ENCODE measurements at regions not wholly inside any gene's neighbourhood (a gene's known extent, or its start where the extent isn't known, plus 50 kb on each side); places are given as distances from the start of the nearest gene placed in this dataset.

DNA sequence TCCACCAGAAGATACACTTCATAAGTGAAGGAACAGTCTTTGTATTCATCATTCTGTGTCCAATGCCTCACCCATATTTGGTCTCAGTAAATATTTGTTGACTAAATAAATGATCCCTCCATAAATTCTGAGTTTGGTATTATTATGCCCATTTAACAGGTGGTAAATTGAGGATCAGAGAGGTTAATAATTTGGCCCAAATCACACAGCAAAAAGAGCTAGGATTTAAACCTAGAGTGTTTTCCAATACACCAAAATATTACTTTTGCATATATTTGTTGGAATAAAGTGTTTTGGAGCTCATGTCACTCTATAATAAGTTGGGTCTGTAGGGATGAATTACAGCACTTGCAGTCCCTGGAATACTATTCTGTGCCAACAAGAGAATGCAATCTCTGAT lies 470.3 kb downstream of the ARHGEF28 start:
- no peak for TF ChIP-seq TCF12 (IDR thresholded peaks at IDR 0.05; ENCODE audit: low read depth)
- TF ChIP-seq NFIC (IDR thresholded peaks at IDR 0.05): no peak
- TF ChIP-seq CEBPB (IDR thresholded peaks at IDR 0.05): no peak
- no peak for TF ChIP-seq ZBTB7A (IDR thresholded peaks at IDR 0.05; ENCODE audit: low read depth)
- no peak for TF ChIP-seq CREB1 (IDR thresholded peaks at IDR 0.05; ENCODE audit: low read depth)
- TF ChIP-seq YY1 (IDR thresholded peaks at IDR 0.05; ENCODE audit: low read depth): no peak
- TF ChIP-seq EP300 (IDR thresholded peaks at IDR 0.05; ENCODE audit: borderline replicate concordance): no peak
- no peak for TF ChIP-seq TAF1 (IDR thresholded peaks at IDR 0.05; ENCODE audit: low read depth)
- no peak for TF ChIP-seq FOXM1 (IDR thresholded peaks at IDR 0.05; ENCODE audit: borderline replicate concordance, low read depth)
- TF ChIP-seq, protein P1, sequence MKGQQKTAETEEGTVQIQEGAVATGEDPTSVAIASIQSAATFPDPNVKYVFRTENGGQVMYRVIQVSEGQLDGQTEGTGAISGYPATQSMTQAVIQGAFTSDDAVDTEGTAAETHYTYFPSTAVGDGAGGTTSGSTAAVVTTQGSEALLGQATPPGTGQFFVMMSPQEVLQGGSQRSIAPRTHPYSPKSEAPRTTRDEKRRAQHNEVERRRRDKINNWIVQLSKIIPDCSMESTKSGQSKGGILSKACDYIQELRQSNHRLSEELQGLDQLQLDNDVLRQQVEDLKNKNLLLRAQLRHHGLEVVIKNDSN (IDR thresholded peaks at IDR 0.05): no peak
- no peak for TF ChIP-seq EGR1 (IDR thresholded peaks at IDR 0.05)
- TF ChIP-seq, protein P2, sequence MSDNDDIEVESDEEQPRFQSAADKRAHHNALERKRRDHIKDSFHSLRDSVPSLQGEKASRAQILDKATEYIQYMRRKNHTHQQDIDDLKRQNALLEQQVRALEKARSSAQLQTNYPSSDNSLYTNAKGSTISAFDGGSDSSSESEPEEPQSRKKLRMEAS (IDR thresholded peaks at IDR 0.05): no peak

DNA sequence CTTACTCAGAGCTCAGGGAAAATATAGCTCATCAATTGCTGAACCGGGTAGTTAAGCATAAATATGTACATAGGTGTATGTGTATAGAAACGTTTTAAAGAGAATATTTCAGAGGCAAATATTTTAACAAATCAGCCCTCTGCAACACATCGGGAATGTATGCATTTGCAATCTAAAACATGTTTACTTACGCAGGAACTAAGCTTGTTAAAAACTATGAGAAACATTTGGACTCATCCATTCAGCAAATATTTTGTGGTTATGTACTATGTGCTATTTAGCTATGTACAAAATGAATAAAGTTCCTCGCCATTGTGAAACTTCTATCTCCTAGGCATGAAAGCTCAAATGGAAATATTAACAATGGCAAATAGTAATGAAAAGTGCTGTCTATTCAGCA lies 469.9 kb downstream of the ARHGEF28 start:
- TF ChIP-seq, protein P1 (IDR thresholded peaks at IDR 0.05): no peak
- TF ChIP-seq EP300 (IDR thresholded peaks at IDR 0.05; ENCODE audit: borderline replicate concordance) (no peak), RAD21 (IDR thresholded peaks at IDR 0.05; ENCODE audit: low read depth) (no peak), EGR1 (IDR thresholded peaks at IDR 0.05) (no peak), FOXM1 (IDR thresholded peaks at IDR 0.05; ENCODE audit: borderline replicate concordance, low read depth) (no peak), ZBTB7A (IDR thresholded peaks at IDR 0.05; ENCODE audit: low read depth) (no peak), CREB1 (IDR thresholded peaks at IDR 0.05; ENCODE audit: low read depth) (no peak), YY1 (IDR thresholded peaks at IDR 0.05; ENCODE audit: low read depth) (no peak), TAF1 (IDR thresholded peaks at IDR 0.05; ENCODE audit: low read depth) (no peak), NFIC (IDR thresholded peaks at IDR 0.05) (no peak), TCF12 (IDR thresholded peaks at IDR 0.05; ENCODE audit: low read depth) (no peak), CEBPB (IDR thresholded peaks at IDR 0.05) (no peak)
- TF ChIP-seq, protein P2 (IDR thresholded peaks at IDR 0.05): no peak

DNA sequence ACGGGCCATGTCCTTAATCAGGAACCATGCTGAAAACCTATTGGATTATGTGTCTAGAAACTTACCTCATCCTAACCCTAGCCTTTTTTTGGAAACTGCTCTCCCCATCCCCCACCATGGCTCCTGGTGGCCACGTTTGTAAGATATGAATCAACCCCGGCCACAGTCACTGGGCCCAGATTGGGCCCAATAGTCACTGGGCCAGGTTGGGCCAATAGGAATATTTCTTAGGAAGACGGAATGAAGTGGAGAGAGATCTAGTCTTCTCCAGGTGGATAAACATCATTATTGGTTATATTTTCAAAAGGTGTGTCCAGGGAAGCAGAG lies 468.7 kb downstream of the ARHGEF28 start:
- TF ChIP-seq, protein P1 (IDR thresholded peaks at IDR 0.05): no peak
- TF ChIP-seq EP300 (IDR thresholded peaks at IDR 0.05; ENCODE audit: borderline replicate concordance) (no peak), YY1 (IDR thresholded peaks at IDR 0.05; ENCODE audit: low read depth) (no peak), TAF1 (IDR thresholded peaks at IDR 0.05; ENCODE audit: low read depth) (no peak), CEBPB (IDR thresholded peaks at IDR 0.05) (no peak), NFIC (IDR thresholded peaks at IDR 0.05) (no peak), RAD21 (IDR thresholded peaks at IDR 0.05; ENCODE audit: low read depth) (no peak), EGR1 (IDR thresholded peaks at IDR 0.05) (no peak), TEAD4 (IDR thresholded peaks at IDR 0.05) (no peak), ZBTB7A (IDR thresholded peaks at IDR 0.05; ENCODE audit: low read depth) (no peak), CREB1 (IDR thresholded peaks at IDR 0.05; ENCODE audit: low read depth) (no peak), TCF12 (IDR thresholded peaks at IDR 0.05; ENCODE audit: low read depth) (no peak), FOXM1 (IDR thresholded peaks at IDR 0.05; ENCODE audit: borderline replicate concordance, low read depth) (no peak)
- TF ChIP-seq, protein P2 (IDR thresholded peaks at IDR 0.05): no peak
- TF ChIP-seq, protein P3, sequence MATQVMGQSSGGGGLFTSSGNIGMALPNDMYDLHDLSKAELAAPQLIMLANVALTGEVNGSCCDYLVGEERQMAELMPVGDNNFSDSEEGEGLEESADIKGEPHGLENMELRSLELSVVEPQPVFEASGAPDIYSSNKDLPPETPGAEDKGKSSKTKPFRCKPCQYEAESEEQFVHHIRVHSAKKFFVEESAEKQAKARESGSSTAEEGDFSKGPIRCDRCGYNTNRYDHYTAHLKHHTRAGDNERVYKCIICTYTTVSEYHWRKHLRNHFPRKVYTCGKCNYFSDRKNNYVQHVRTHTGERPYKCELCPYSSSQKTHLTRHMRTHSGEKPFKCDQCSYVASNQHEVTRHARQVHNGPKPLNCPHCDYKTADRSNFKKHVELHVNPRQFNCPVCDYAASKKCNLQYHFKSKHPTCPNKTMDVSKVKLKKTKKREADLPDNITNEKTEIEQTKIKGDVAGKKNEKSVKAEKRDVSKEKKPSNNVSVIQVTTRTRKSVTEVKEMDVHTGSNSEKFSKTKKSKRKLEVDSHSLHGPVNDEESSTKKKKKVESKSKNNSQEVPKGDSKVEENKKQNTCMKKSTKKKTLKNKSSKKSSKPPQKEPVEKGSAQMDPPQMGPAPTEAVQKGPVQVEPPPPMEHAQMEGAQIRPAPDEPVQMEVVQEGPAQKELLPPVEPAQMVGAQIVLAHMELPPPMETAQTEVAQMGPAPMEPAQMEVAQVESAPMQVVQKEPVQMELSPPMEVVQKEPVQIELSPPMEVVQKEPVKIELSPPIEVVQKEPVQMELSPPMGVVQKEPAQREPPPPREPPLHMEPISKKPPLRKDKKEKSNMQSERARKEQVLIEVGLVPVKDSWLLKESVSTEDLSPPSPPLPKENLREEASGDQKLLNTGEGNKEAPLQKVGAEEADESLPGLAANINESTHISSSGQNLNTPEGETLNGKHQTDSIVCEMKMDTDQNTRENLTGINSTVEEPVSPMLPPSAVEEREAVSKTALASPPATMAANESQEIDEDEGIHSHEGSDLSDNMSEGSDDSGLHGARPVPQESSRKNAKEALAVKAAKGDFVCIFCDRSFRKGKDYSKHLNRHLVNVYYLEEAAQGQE (IDR thresholded peaks at IDR 0.05; ENCODE audit: low read depth): no peak

DNA sequence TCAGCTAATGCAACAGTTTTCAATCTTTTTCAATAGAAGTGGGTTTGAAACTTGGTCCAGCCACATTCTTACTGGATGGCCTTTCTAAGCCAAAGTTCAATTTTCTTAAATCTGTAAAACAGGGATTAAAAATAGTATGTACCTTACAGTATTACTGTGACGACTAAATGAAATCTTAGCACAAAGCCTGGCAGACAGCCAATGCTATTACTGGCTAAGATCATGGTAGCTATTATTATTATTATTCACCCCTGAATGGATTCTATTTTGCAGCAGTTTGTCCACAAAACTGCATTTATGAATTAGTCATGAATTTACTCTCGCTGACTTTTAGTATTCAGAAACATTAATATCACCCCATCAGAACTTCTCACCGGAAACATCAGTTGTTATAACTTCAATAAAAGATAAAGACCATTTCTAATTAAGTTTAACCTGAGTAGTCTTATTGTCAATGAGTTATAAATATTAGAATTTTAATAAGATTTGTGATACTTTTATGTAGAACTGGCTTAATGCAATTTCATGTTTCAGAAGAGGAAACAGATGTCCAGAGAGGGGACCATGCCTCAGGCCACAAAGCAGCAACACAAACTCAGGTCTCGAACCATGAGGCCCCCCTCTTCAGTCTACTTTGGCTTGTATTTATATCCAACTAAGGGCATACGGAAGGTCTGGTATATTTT lies 468.2 kb downstream of the ARHGEF28 start:
- TF ChIP-seq NFIC (IDR thresholded peaks at IDR 0.05): peak; percentile 54
- TF ChIP-seq, protein P3 (IDR thresholded peaks at IDR 0.05; ENCODE audit: low read depth): no peak

DNA sequence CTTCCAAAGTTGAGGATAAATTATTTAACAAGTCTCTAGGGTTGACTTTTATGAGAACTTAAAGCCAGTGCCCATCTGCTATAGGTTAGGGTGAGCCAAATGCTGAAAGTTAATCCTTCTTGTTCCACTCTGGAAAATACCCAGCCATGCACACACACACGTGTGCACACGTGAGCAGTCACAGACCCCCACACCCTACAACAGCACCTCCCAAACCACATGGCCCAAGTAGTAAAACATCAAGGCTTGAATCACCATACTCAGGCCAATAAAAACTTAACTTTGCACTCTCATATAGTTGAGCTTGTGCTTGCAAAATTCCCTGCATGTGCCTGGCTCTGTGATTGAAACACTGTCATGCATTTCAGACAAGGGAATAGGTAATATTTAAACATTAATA lies 467.6 kb downstream of the ARHGEF28 start:
- TF ChIP-seq RAD21 (IDR thresholded peaks at IDR 0.05; ENCODE audit: low read depth) (no peak), TCF12 (IDR thresholded peaks at IDR 0.05; ENCODE audit: low read depth) (no peak)
- TF ChIP-seq, protein P3 (IDR thresholded peaks at IDR 0.05; ENCODE audit: low read depth): no peak
